Liver (tissue), 7 donors: ENCODE measurements at regions not wholly inside any gene's neighbourhood (a gene's known extent, or its start where the extent isn't known, plus 50 kb on each side); places are given as distances from the start of the nearest gene placed in this dataset.

Experiments used
- DNase-seq: peaks from one replicate; pipeline ENCODE4 v3.0.0-alpha.2; 2017; ENCODE audit warnings: low spot score
- H3K27ac ChIP-seq, 2 donors: one replicate each; pipeline ENCODE4 v1.7.0; 2013; ENCODE audit warnings: inconsistent platforms in 2 of 2, low read length in 2 of 2, control low read depth in 1 of 2, low read depth in 1 of 2, mild to moderate bottlenecking in 1 of 2
- H3K27me3 ChIP-seq, 4 donors: one replicate each; pipeline versions ENCODE4 v1.6.1 to v1.7.0; 2013; ENCODE audit warnings: low read length in 3 of 4, inconsistent platforms in 1 of 4, mild to moderate bottlenecking in 1 of 4, moderate library complexity in 1 of 4; ENCODE audit not compliant: control insufficient read depth in 4 of 4, insufficient read depth in 4 of 4
- H3K36me3 ChIP-seq, 4 donors: one replicate each; pipeline versions ENCODE4 v1.6.1 to v1.7.0; 2013; ENCODE audit warnings: low read length in 3 of 4, mild to moderate bottlenecking in 3 of 4, low read depth in 1 of 4, moderate library complexity in 1 of 4; ENCODE audit not compliant: control insufficient read depth in 4 of 4, insufficient read depth in 3 of 4
- H3K4me1 ChIP-seq, 4 donors: one replicate each; pipeline versions ENCODE4 v1.6.1 to v1.7.0; 2013; ENCODE audit warnings: low read length in 3 of 4, mild to moderate bottlenecking in 3 of 4, moderate library complexity in 1 of 4; ENCODE audit not compliant: control insufficient read depth in 4 of 4, insufficient read depth in 4 of 4
- H3K4me3 ChIP-seq, 3 donors: one replicate each; pipeline versions ENCODE4 v1.6.1 to v1.7.0; 2013; ENCODE audit warnings: low read length in 3 of 3, control low read depth in 1 of 3, low read depth in 1 of 3, mild to moderate bottlenecking in 1 of 3
- H3K9ac ChIP-seq, 2 donors: one replicate each; pipeline ENCODE4 v1.7.0; 2013; ENCODE audit warnings: low read length in 2 of 2, mild to moderate bottlenecking in 2 of 2, moderate library complexity in 2 of 2, control low read depth in 1 of 2, low read depth in 1 of 2
- H3K9me3 ChIP-seq, 4 donors: one replicate each; pipeline versions ENCODE4 v1.6.1 to v1.7.0; 2013; ENCODE audit warnings: low read length in 3 of 4; ENCODE audit not compliant: control insufficient read depth in 4 of 4
- EGR1 ChIP-seq, 2 donors: IDR thresholded peaks; 2 replicates each; pipeline ENCODE4 v1.6.1; 2016 to 2018; ENCODE audit warnings: antibody characterized with exemption in 2 of 2, low read depth in 2 of 2
- FOXA1 ChIP-seq: IDR thresholded peaks from 2 replicates; pipeline ENCODE4 v1.6.1; 2016; ENCODE audit warnings: antibody characterized with exemption
- FOXA2 ChIP-seq: IDR thresholded peaks from 2 replicates; pipeline ENCODE4 v1.6.1; 2016; ENCODE audit warnings: antibody characterized with exemption
- GABPA ChIP-seq, 2 donors: IDR thresholded peaks in 1 of 2; conservative IDR thresholded peaks in 1 of 2; 2 replicates each; pipeline ENCODE4 v1.6.1; 2016; ENCODE audit warnings: antibody characterized with exemption in 2 of 2, mild to moderate bottlenecking in 1 of 2, moderate library complexity in 1 of 2
- HNF4A ChIP-seq, 2 donors: conservative IDR thresholded peaks; 2 replicates each; pipeline ENCODE4 v1.6.1; 2016; ENCODE audit warnings: antibody characterized with exemption in 2 of 2, mild to moderate bottlenecking in 2 of 2
- HNF4G ChIP-seq: IDR thresholded peaks from 2 replicates; pipeline ENCODE4 v1.6.1; 2016; ENCODE audit warnings: antibody characterized with exemption
- JUND ChIP-seq, 2 donors: IDR thresholded peaks; 2 replicates each; pipeline ENCODE4 v1.6.1; 2016; ENCODE audit warnings: antibody characterized with exemption in 2 of 2
- NR2F2 ChIP-seq: IDR thresholded peaks from 2 replicates; pipeline ENCODE4 v1.6.1; 2016; ENCODE audit warnings: antibody characterized with exemption
- RAD21 ChIP-seq, 2 donors: IDR thresholded peaks; 2 replicates each; pipeline ENCODE4 v1.6.1; 2016; ENCODE audit warnings: antibody characterized with exemption in 2 of 2, mild to moderate bottlenecking in 2 of 2
- RXRA ChIP-seq, 2 donors: IDR thresholded peaks; 2 replicates each; pipeline ENCODE4 v1.6.1; 2017 to 2018; ENCODE audit warnings: antibody characterized with exemption in 2 of 2, mild to moderate bottlenecking in 1 of 2
- TAF1 ChIP-seq: conservative IDR thresholded peaks from 2 replicates; pipeline ENCODE4 v1.6.1; 2016; ENCODE audit warnings: antibody characterized with exemption, mild to moderate bottlenecking
- YY1 ChIP-seq: IDR thresholded peaks from 2 replicates; pipeline ENCODE4 v1.6.1; 2016; ENCODE audit warnings: antibody characterized with exemption, mild to moderate bottlenecking
- WGBS: extraction: QIAGEN DNeasy Blood & Tissue Kit; methylation state at CpG from one replicate; pipeline ENCODE4 v1.1.7; 2013; 5-methylcytosine and 5-hydroxymethylcytosine counted together
- TF ChIP-seq, protein P1 (sequence below): IDR thresholded peaks from 2 replicates; pipeline ENCODE4 v1.6.1; 2016; ENCODE audit warnings: antibody characterized with exemption
- TF ChIP-seq, protein P2 (sequence below): IDR thresholded peaks from 2 replicates; pipeline ENCODE4 v1.6.1; 2016; ENCODE audit warnings: antibody characterized with exemption, mild to moderate bottlenecking
- TF ChIP-seq, protein P3 (sequence below): IDR thresholded peaks from 2 replicates; pipeline ENCODE4 v1.6.1; 2016; ENCODE audit warnings: antibody characterized with exemption
- donor health status: healthy.
- donor health status: healthy.
- donor health status: healthy.
- donor health status: healthy.

DNA sequence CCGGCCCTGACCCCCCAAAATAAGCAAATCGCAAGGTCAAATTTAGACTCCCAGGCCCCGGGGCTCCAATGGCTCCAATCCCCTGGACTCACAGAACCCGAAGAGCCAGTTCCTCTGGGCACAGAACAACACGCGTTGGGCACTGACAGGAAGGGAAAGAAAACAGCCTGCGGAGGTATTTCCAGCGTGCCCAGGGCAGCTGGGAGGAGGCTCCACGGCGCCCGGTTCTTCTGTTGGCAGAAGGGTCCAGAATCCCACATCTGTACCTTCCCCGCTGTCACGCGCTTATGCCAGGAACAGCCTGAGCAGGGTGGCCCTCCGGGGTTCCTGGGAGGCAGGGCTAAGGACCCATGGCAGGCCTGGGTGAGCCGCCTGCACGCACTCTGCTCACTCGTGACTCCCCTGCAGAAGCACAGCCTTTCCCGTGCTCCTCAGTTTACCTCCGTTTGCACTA lies 85.5 kb downstream of the RIPK4 start:
- no peak for DNase-seq
- H3K4me3 ChIP-seq: no peak overlapping the region
- no peaks in the 10 kb centered on the region for H3K36me3 ChIP-seq
- 84% methylated on average over 20 of the region's 20 CpGs for WGBS
- no peaks in the 10 kb centered on the region for H3K9me3 ChIP-seq
- H3K27me3 ChIP-seq: no peaks in the 10 kb centered on the region
- H3K9ac ChIP-seq: no peak overlapping the region
- H3K4me1 ChIP-seq: peaks cover 0 to 6% (median 2%) of the 10 kb centered on the region in 4 donors
- TF ChIP-seq RAD21 (IDR thresholded peaks at IDR 0.05): no peak
- TF ChIP-seq, protein P1, sequence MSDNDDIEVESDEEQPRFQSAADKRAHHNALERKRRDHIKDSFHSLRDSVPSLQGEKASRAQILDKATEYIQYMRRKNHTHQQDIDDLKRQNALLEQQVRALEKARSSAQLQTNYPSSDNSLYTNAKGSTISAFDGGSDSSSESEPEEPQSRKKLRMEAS: no peak
- no peak overlapping the region for H3K27ac ChIP-seq

DNA sequence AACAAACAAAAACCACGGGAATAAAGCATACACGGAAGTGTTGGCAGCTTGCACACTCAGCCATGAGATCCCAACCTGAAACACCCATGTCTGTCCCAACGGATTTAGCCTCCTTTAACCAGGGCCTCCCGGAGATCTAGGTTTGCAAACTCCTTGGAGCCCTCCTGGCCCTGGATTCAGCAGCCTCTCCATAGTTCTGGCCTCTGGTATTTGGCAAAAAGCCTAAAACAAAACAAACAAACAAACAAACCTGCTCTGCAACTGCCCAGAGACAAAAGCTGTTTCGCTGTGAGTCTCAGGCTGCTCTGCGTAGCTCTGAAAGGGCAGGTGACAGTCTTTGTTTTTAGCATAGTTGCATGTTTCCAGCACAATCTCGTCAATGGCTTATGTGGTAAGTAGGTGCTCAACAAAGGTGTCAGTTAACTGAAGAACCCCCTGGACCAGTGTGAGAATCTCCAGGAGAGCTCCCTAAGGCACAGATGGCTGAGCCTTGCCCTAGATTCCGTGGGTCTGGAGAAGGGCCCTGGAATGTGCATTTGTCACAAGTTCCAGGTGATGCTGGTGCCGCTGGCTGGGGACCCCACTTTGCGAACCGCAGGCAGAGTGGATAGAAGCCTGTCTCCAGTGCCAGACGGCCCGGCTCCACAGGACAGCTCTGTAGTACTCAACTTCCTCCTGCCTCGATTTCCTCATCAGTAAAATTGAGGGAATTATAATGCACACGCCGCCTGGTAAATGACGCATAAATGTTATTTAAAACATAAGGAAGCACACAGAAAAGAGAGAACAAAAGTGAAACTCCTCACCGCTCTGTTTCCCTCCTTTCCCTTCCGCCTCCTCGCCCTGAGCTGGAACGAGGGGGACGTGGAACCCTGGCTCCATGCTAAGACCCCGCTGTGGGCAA lies 86.2 kb downstream of the RIPK4 start:
- Histone ChIP-seq H3K4me3 (no peak overlapping the region), H3K9ac (no peak overlapping the region), H3K36me3 (no peaks in the 10 kb centered on the region), H3K4me1 (peaks cover 0 to 6% (median 2%) of the 10 kb centered on the region in 4 donors), H3K27me3 (no peaks in the 10 kb centered on the region), H3K9me3 (no peaks in the 10 kb centered on the region), H3K27ac (no peak overlapping the region)
- WGBS: 83% methylated on average over 23 of the region's 23 CpGs
- TF ChIP-seq RXRA (IDR thresholded peaks at IDR 0.05) (no peak), TAF1 (no peak), RAD21 (IDR thresholded peaks at IDR 0.05) (no peak), EGR1 (IDR thresholded peaks at IDR 0.05; ENCODE audit: low read depth in 2 of 2) (no peak), FOXA2 (no peak), FOXA1 (no peak), YY1 (no peak), GABPA (IDR thresholded peaks at IDR 0.05 in 1 of 2, conservative IDR thresholded peaks at IDR 0.05 in 1 of 2) (no peak), NR2F2 (no peak), HNF4A (conservative IDR thresholded peaks at IDR 0.05) (no peak), JUND (IDR thresholded peaks at IDR 0.05) (no peak), HNF4G (no peak)
- TF ChIP-seq, protein P2, sequence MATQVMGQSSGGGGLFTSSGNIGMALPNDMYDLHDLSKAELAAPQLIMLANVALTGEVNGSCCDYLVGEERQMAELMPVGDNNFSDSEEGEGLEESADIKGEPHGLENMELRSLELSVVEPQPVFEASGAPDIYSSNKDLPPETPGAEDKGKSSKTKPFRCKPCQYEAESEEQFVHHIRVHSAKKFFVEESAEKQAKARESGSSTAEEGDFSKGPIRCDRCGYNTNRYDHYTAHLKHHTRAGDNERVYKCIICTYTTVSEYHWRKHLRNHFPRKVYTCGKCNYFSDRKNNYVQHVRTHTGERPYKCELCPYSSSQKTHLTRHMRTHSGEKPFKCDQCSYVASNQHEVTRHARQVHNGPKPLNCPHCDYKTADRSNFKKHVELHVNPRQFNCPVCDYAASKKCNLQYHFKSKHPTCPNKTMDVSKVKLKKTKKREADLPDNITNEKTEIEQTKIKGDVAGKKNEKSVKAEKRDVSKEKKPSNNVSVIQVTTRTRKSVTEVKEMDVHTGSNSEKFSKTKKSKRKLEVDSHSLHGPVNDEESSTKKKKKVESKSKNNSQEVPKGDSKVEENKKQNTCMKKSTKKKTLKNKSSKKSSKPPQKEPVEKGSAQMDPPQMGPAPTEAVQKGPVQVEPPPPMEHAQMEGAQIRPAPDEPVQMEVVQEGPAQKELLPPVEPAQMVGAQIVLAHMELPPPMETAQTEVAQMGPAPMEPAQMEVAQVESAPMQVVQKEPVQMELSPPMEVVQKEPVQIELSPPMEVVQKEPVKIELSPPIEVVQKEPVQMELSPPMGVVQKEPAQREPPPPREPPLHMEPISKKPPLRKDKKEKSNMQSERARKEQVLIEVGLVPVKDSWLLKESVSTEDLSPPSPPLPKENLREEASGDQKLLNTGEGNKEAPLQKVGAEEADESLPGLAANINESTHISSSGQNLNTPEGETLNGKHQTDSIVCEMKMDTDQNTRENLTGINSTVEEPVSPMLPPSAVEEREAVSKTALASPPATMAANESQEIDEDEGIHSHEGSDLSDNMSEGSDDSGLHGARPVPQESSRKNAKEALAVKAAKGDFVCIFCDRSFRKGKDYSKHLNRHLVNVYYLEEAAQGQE: no peak
- TF ChIP-seq, protein P1: no peak
- TF ChIP-seq, protein P3, sequence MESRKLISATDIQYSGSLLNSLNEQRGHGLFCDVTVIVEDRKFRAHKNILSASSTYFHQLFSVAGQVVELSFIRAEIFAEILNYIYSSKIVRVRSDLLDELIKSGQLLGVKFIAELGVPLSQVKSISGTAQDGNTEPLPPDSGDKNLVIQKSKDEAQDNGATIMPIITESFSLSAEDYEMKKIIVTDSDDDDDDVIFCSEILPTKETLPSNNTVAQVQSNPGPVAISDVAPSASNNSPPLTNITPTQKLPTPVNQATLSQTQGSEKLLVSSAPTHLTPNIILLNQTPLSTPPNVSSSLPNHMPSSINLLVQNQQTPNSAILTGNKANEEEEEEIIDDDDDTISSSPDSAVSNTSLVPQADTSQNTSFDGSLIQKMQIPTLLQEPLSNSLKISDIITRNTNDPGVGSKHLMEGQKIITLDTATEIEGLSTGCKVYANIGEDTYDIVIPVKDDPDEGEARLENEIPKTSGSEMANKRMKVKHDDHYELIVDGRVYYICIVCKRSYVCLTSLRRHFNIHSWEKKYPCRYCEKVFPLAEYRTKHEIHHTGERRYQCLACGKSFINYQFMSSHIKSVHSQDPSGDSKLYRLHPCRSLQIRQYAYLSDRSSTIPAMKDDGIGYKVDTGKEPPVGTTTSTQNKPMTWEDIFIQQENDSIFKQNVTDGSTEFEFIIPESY: no peak
- DNase-seq: no peak
